Sigmoid colon (tissue), 6 donors: ENCODE measurements at regions not wholly inside any gene's neighbourhood (a gene's known extent, or its start where the extent isn't known, plus 50 kb on each side); places are given as distances from the start of the nearest gene placed in this dataset.

ENCODE experiments used
- DNase-seq: peaks from one replicate; pipeline ENCODE4 v3.0.0-alpha.2; 2019
- H3K27ac ChIP-seq, 4 donors: fragments of 200-600 bp; sonication (generic); one replicate each; pipeline ENCODE4 v1.5.1; 2016 to 2019; ENCODE audit warnings: mild to moderate bottlenecking in 1 of 4
- H3K27me3 ChIP-seq, 3 donors: fragments of 200-600 bp; sonication (generic); one replicate each; pipeline ENCODE4 v1.5.1; 2019; ENCODE audit warnings: mild to moderate bottlenecking in 1 of 3
- H3K36me3 ChIP-seq, 4 donors: fragments of 200-600 bp; sonication (generic); one replicate each; pipeline ENCODE4 v1.5.1; 2016 to 2019
- H3K4me1 ChIP-seq, 4 donors: fragments of 200-600 bp; sonication (generic); one replicate each; pipeline ENCODE4 v1.5.1; 2017 to 2019
- H3K4me3 ChIP-seq, 4 donors: fragments of 200-600 bp; sonication (generic); one replicate each; pipeline ENCODE4 v1.5.1; 2017 to 2019; ENCODE audit warnings: mild to moderate bottlenecking in 2 of 4, moderate library complexity in 1 of 4
- H3K9me3 ChIP-seq, 4 donors: fragments of 200-600 bp in 3 of 4; sonication (generic) in 3 of 4; one replicate each; pipeline versions ENCODE4 v1.5.1 to v1.6.1; 2013 to 2019
- CTCF ChIP-seq, 4 experiments: fragments of 450-650 bp in 3 of 4; fragments of 200-600 bp in 1 of 4; IDR thresholded peaks; one replicate each; pipeline ENCODE4 v1.5.1; 2016 to 2019; ENCODE audit warnings: antibody characterized with exemption in 4 of 4, mild to moderate bottlenecking in 3 of 4, moderate library complexity in 2 of 4
- EP300 ChIP-seq, 4 donors: sonication (generic); formaldehyde crosslinking; IDR thresholded peaks; one replicate each; pipeline ENCODE4 v1.6.1; 2017; ENCODE audit warnings: antibody characterized with exemption in 4 of 4
- POLR2A ChIP-seq, 2 donors: fragments of 450-650 bp; IDR thresholded peaks; one replicate each; pipeline ENCODE4 v1.6.1; 2016; ENCODE audit warnings: antibody characterized with exemption in 2 of 2, mild to moderate bottlenecking in 2 of 2, moderate library complexity in 2 of 2
- POLR2AphosphoS5 ChIP-seq, 4 donors: sonication (generic); formaldehyde crosslinking; IDR thresholded peaks; one replicate each; pipeline ENCODE4 v1.6.1; 2017; ENCODE audit warnings: antibody characterized with exemption in 4 of 4
- WGBS, 2 donors: extraction: QIAGEN DNeasy Blood & Tissue Kit; methylation state at CpG; one replicate each; pipeline ENCODE4 v1.1.7; 2013; 5-methylcytosine and 5-hydroxymethylcytosine counted together
- intact Hi-C: fragments of 100-400 bp; cut with DNase I; formaldehyde crosslinking; loops from one replicate; pipeline ENCODE4 v1.15.1; 2023
- donor health status: healthy with polysubstance abuse.
- donor health status: healthy.

DNA sequence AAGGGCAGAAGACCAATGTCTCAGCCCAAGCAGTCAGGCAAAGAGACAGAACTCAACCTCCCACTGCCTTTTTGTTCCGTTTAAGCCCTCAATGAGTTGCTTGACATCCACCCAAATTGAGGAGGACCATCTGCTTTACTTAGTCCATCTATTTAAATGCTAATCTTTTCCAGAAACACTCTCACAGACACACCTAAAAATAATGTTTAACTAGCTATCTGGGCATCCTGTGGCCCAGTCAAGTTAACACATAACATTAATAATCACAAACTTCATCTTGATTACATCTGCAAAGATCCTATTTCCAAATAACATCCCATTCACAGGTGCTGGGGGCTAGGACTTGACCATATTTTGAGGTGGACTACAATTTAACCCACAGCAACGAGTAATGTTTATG lies 115.7 kb downstream of the RAB11FIP2 start:
- Histone ChIP-seq H3K4me1 (peaks cover 0 to under 1% (median 0%) of the 10 kb centered on the region in 4 donors), H3K27ac (no peak overlapping the region), H3K27me3 (no peaks in the 10 kb centered on the region), H3K36me3 (no peaks in the 10 kb centered on the region), H3K4me3 (no peak overlapping the region), H3K9me3 (no peaks in the 10 kb centered on the region)
- WGBS, 2 donors: 87 to 91% methylated on average over 2 of the region's 2 CpGs
- TF ChIP-seq EP300 (IDR thresholded peaks at IDR 0.05) (no peak), CTCF (IDR thresholded peaks at IDR 0.05) (no peak)
- intact Hi-C loops: no loop called here
- no peak for DNase-seq

DNA sequence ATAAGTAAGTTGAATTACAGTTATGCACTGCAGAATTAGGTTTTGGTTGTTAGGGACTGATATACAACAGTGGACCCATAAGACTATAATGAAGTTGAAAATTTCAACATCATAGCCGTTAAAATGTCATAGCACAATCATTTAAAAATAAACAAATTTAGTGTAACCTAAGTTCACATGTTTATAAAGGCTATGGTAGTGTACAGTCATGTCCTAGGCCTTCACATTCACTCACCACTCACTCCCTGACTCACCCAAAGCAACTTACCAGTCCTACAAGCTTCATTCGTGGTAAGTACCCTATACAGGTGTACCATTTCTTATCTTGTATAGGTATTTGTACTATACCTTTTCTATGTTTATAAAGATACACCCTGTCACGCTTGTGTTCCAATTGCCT lies 113.7 kb downstream of the RAB11FIP2 start:
- H3K4me3 ChIP-seq: no peak overlapping the region
- H3K9me3 ChIP-seq: no peaks in the 10 kb centered on the region
- no peak for DNase-seq
- no peak overlapping the region for H3K27ac ChIP-seq
- no peak for TF ChIP-seq POLR2A (IDR thresholded peaks at IDR 0.05)
- no peak for TF ChIP-seq POLR2AphosphoS5 (IDR thresholded peaks at IDR 0.05)
- TF ChIP-seq EP300 (IDR thresholded peaks at IDR 0.05): no peak
- TF ChIP-seq CTCF (IDR thresholded peaks at IDR 0.05): no peak
- intact Hi-C loops: no loop called here
- H3K27me3 ChIP-seq: no peaks in the 10 kb centered on the region
- H3K36me3 ChIP-seq: no peaks in the 10 kb centered on the region
- peaks cover 0 to 9% (median 0%) of the 10 kb centered on the region in 4 donors for H3K4me1 ChIP-seq
- WGBS, 2 donors: 73 to 80% methylated on average over 3 of the region's 3 CpGs

- Histone ChIP-seq H3K4me3 (no peak overlapping the region), H3K9me3 (no peaks in the 10 kb centered on the region), H3K27me3 (no peaks in the 10 kb centered on the region), H3K27ac (no peak overlapping the region), H3K36me3 (no peaks in the 10 kb centered on the region), H3K4me1 (peaks cover 0 to 9% (median 0%) of the 10 kb centered on the region in 4 donors)
- intact Hi-C loops: no loop called here
- no peak for DNase-seq
- WGBS, 2 donors: 85 to 93% methylated on average over 3 of the region's 3 CpGs
- TF ChIP-seq POLR2AphosphoS5 (IDR thresholded peaks at IDR 0.05) (no peak), POLR2A (IDR thresholded peaks at IDR 0.05) (no peak), EP300 (IDR thresholded peaks at IDR 0.05) (no peak), CTCF (IDR thresholded peaks at IDR 0.05) (no peak)
Measured at GRCh38 chr10:117934477-117934876, 112.3 kb downstream of the RAB11FIP2 start.

DNA sequence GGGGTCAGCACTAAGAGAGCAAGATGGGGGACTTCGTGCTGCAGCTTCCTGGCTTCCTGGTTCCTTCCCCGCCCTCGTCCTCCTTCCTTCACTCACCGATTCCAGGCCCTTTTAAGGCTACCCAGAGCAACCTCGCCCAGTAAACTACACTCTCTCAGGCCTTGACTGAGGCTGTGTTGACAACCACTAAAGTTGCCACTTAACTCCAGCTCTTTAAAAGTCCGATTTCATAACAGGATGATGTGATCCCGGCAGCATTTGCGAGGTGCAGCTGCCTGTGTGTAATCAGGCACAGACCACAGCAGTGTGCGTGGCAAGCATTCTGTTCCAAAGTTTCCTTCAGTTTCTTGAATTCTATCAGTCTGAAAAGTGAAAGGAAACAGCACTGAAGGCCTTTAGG lies 110.6 kb downstream of the RAB11FIP2 start:
- no peaks in the 10 kb centered on the region for H3K27me3 ChIP-seq
- peaks cover 0 to 9% (median 0%) of the 10 kb centered on the region in 4 donors for H3K4me1 ChIP-seq
- intact Hi-C loops: no loop called here
- H3K27ac ChIP-seq: peak overlapping the region in 1 of 4 donors; percentile 9
- peak in 1 of 4 donors; percentile 22 for TF ChIP-seq POLR2AphosphoS5 (IDR thresholded peaks at IDR 0.05)
- no peak for TF ChIP-seq EP300 (IDR thresholded peaks at IDR 0.05)
- TF ChIP-seq CTCF (IDR thresholded peaks at IDR 0.05): no peak
- TF ChIP-seq POLR2A (IDR thresholded peaks at IDR 0.05): no peak
- no peak for DNase-seq
- H3K9me3 ChIP-seq: no peaks in the 10 kb centered on the region
- H3K36me3 ChIP-seq: no peaks in the 10 kb centered on the region
- no peak overlapping the region for H3K4me3 ChIP-seq
- 53 to 68% methylated on average over 9 of the region's 9 CpGs for WGBS, 2 donors

DNA sequence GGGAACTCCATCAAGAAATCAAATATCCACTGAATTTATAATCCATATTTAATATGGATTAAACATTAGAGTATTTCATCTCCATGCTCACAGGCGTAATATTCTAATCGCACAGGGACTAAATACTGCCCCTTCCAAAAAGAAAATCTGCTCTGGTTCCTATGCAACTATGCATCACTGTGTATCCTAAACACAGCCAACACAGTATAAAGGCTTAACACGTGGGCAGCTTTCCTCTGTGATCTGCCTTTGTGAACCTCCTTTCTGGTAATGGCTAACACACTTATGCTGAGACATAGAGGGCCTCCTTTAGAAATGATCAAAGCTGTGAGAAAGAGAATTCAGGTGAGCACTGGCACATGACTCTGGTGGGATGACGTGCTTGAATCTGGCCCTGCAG lies 110.2 kb downstream of the RAB11FIP2 start:
- 85 to 91% methylated on average over 4 of the region's 4 CpGs for WGBS, 2 donors
- H3K27ac ChIP-seq: peak overlapping the region in 1 of 4 donors; percentile 9
- TF ChIP-seq POLR2AphosphoS5 (IDR thresholded peaks at IDR 0.05) (no peak), EP300 (IDR thresholded peaks at IDR 0.05) (no peak), CTCF (IDR thresholded peaks at IDR 0.05) (no peak), POLR2A (IDR thresholded peaks at IDR 0.05) (no peak)
- H3K9me3 ChIP-seq: no peaks in the 10 kb centered on the region
- H3K4me1 ChIP-seq: peaks cover 0 to 9% (median 0%) of the 10 kb centered on the region in 4 donors
- H3K36me3 ChIP-seq: no peaks in the 10 kb centered on the region
- H3K27me3 ChIP-seq: no peaks in the 10 kb centered on the region
- H3K4me3 ChIP-seq: no peak overlapping the region
- intact Hi-C loops: no loop called here
- DNase-seq: no peak
